ENCODE measurements at regions not wholly inside any gene's neighbourhood (a gene's known extent, or its start where the extent isn't known, plus 50 kb on each side); places are given as distances from the start of the nearest gene placed in this dataset.

- no peaks in the 10 kb centered on the region for H3K9me3 ChIP-seq (ENCODE audit: insufficient read depth, low read depth, low read length)
- TF ChIP-seq CTCF (conservative IDR thresholded peaks at IDR 0.05; ENCODE audit: low read length) (no peak), EZH2phosphoT487 (IDR thresholded peaks at IDR 0.05; ENCODE audit: borderline replicate concordance) (no peak)
- H3K79me2 ChIP-seq (ENCODE audit: insufficient read depth, low read length): no peaks in the 10 kb centered on the region
- no peaks in the 10 kb centered on the region for H3K9me2 ChIP-seq (replicated peaks; ENCODE audit: low read depth, low read length)
- no peaks in the 10 kb centered on the region for H4K20me1 ChIP-seq (ENCODE audit: insufficient read depth, low read length, poor library complexity, severe bottlenecking)
- H3K27me3 ChIP-seq (ENCODE audit: insufficient read depth, low read length, poor library complexity, severe bottlenecking): no peaks in the 10 kb centered on the region
- H3K36me3 ChIP-seq (ENCODE audit: insufficient read depth, low read length): no peaks in the 10 kb centered on the region
- H3K4me2 ChIP-seq (ENCODE audit: low read depth, low read length, poor library complexity, severe bottlenecking): no peak overlapping the region
- H3F3A ChIP-seq (ENCODE audit: low read depth): no peaks in the 10 kb centered on the region
- no peaks in the 10 kb centered on the region for H3K4me1 ChIP-seq (ENCODE audit: insufficient read depth, low read length, poor library complexity, severe bottlenecking)
- no peak overlapping the region for H3K9ac ChIP-seq (ENCODE audit: low read depth, low read length, poor library complexity, severe bottlenecking)
- H3K4me3 ChIP-seq (ENCODE audit: low read length, poor library complexity, severe bottlenecking): no peak overlapping the region
- H2AFZ ChIP-seq (ENCODE audit: low read length): no peak overlapping the region
Measured at GRCh38 chr15:81625896-81626295, 251.9 kb upstream of the TMC3 start.

GRCh38 chr15:81619002-81619401 lies 245.0 kb upstream of the TMC3 start:
- Histone ChIP-seq H3K79me2 (ENCODE audit: insufficient read depth, low read length) (no peaks in the 10 kb centered on the region), H3K9me2 (replicated peaks; ENCODE audit: low read depth, low read length) (no peaks in the 10 kb centered on the region), H3K4me1 (ENCODE audit: insufficient read depth, low read length, poor library complexity, severe bottlenecking) (no peaks in the 10 kb centered on the region), H3K27me3 (ENCODE audit: insufficient read depth, low read length, poor library complexity, severe bottlenecking) (no peaks in the 10 kb centered on the region), H3K9me3 (ENCODE audit: insufficient read depth, low read depth, low read length) (no peaks in the 10 kb centered on the region), H3K4me2 (ENCODE audit: low read depth, low read length, poor library complexity, severe bottlenecking) (no peak overlapping the region), H3K36me3 (ENCODE audit: insufficient read depth, low read length) (no peaks in the 10 kb centered on the region), H2AFZ (ENCODE audit: low read length) (no peak overlapping the region), H3K4me3 (ENCODE audit: low read length, poor library complexity, severe bottlenecking) (no peak overlapping the region), H3K9ac (ENCODE audit: low read depth, low read length, poor library complexity, severe bottlenecking) (no peak overlapping the region), H4K20me1 (ENCODE audit: insufficient read depth, low read length, poor library complexity, severe bottlenecking) (no peaks in the 10 kb centered on the region), H3F3A (ENCODE audit: low read depth) (no peaks in the 10 kb centered on the region)
- TF ChIP-seq EZH2phosphoT487 (IDR thresholded peaks at IDR 0.05; ENCODE audit: borderline replicate concordance): no peak
- TF ChIP-seq CTCF (conservative IDR thresholded peaks at IDR 0.05; ENCODE audit: low read length): no peak

GRCh38 chr15:81612631-81613030 lies 238.6 kb upstream of the TMC3 start:
- Histone ChIP-seq H3K4me1 (ENCODE audit: insufficient read depth, low read length, poor library complexity, severe bottlenecking) (peaks cover 3% of the 10 kb centered on the region), H3F3A (ENCODE audit: low read depth) (no peaks in the 10 kb centered on the region), H2AFZ (ENCODE audit: low read length) (no peak overlapping the region), H3K9me3 (ENCODE audit: insufficient read depth, low read depth, low read length) (no peaks in the 10 kb centered on the region), H3K4me3 (ENCODE audit: low read length, poor library complexity, severe bottlenecking) (no peak overlapping the region), H3K9me2 (replicated peaks; ENCODE audit: low read depth, low read length) (no peaks in the 10 kb centered on the region), H3K36me3 (ENCODE audit: insufficient read depth, low read length) (no peaks in the 10 kb centered on the region), H3K4me2 (ENCODE audit: low read depth, low read length, poor library complexity, severe bottlenecking) (no peak overlapping the region), H3K9ac (ENCODE audit: low read depth, low read length, poor library complexity, severe bottlenecking) (no peak overlapping the region), H3K27me3 (ENCODE audit: insufficient read depth, low read length, poor library complexity, severe bottlenecking) (no peaks in the 10 kb centered on the region), H3K79me2 (ENCODE audit: insufficient read depth, low read length) (no peaks in the 10 kb centered on the region), H4K20me1 (ENCODE audit: insufficient read depth, low read length, poor library complexity, severe bottlenecking) (no peaks in the 10 kb centered on the region)
- TF ChIP-seq EZH2phosphoT487 (IDR thresholded peaks at IDR 0.05; ENCODE audit: borderline replicate concordance) (no peak), CTCF (conservative IDR thresholded peaks at IDR 0.05; ENCODE audit: low read length) (no peak)

All from Loucy (cell line).